ENCODE measurements at regions not wholly inside any gene's neighbourhood (a gene's known extent, or its start where the extent isn't known, plus 50 kb on each side); places are given as distances from the start of the nearest gene placed in this dataset.
"Not testable (repeated sequence)": the region's sequence is repeated elsewhere in the genome, so short reads cannot be mapped to it uniquely, and the experiment has no call there.

DNA sequence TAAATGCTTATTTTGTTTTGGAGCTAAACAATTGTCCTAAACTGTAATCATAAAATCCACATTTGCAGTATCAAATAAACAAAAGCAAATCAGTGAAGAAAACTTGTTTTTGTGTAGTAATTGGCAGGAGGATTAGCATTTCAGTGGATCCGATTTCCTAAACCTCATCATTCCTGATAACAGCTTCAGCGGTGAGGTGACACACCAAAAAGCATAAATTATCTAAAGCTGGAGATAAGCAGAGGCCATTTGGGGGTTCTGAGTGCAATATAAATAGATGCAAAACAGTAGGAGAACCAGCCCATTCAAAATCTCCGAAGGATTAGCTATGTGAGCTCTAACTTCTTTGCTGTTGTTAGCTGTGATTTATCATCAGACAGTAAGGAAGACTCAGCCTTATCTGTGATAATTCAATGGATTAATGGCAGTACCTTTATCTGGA, 235.8 kb downstream of the EPHA7 start:
- no peak overlapping the region for H3K27ac ChIP-seq
- TF ChIP-seq, protein P1, sequence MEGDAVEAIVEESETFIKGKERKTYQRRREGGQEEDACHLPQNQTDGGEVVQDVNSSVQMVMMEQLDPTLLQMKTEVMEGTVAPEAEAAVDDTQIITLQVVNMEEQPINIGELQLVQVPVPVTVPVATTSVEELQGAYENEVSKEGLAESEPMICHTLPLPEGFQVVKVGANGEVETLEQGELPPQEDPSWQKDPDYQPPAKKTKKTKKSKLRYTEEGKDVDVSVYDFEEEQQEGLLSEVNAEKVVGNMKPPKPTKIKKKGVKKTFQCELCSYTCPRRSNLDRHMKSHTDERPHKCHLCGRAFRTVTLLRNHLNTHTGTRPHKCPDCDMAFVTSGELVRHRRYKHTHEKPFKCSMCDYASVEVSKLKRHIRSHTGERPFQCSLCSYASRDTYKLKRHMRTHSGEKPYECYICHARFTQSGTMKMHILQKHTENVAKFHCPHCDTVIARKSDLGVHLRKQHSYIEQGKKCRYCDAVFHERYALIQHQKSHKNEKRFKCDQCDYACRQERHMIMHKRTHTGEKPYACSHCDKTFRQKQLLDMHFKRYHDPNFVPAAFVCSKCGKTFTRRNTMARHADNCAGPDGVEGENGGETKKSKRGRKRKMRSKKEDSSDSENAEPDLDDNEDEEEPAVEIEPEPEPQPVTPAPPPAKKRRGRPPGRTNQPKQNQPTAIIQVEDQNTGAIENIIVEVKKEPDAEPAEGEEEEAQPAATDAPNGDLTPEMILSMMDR (IDR thresholded peaks at IDR 0.05; ENCODE audit: low read depth, low read length, missing control alignments) = no peak
- H3K27me3 ChIP-seq (replicated peaks) = no peaks in the 10 kb centered on the region
- in situ Hi-C loops (cut with HindIII; ENCODE audit: low pct_ligation_motif_present, low sequenced_read_pairs) = no loop called here
- H3K4me3 ChIP-seq (ENCODE audit: low read depth, low read length) = no peak overlapping the region
- DNase-seq = no peak
- no peaks in the 10 kb centered on the region for H3K36me3 ChIP-seq (replicated peaks)

DNA sequence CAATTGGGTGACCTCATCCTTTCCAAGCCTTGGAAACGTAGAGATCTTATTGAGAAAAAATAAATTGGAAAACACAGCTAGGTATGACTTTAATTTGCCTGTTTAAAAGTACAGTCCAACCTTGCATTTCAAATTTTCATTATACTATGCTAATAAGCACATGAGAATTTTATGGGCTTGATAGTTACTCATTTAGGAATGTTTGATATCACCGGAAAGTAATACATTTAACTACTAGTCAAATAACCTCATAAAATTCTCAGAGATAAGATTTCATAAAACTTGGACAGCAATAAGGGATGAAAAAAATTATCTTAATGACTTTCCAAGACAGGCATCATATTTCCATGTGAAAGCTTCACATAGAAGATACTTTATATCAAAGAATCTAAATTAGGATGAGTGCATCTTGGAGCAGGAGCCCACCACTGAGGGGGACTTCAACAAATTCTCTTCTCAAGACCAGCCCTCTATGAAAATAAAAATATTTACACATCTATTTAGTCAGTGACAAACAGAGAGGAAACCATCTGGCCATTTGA, 236.3 kb downstream of the EPHA7 start:
- Histone ChIP-seq H3K27me3 (replicated peaks) (no peaks in the 10 kb centered on the region), H3K27ac (no peak overlapping the region), H3K36me3 (replicated peaks) (no peaks in the 10 kb centered on the region), H3K4me3 (ENCODE audit: low read depth, low read length) (no peak overlapping the region)
- no peak for DNase-seq
- in situ Hi-C loops (cut with HindIII; ENCODE audit: low pct_ligation_motif_present, low sequenced_read_pairs) = no loop called here
- TF ChIP-seq, protein P1 (IDR thresholded peaks at IDR 0.05; ENCODE audit: low read depth, low read length, missing control alignments) = no peak

DNA sequence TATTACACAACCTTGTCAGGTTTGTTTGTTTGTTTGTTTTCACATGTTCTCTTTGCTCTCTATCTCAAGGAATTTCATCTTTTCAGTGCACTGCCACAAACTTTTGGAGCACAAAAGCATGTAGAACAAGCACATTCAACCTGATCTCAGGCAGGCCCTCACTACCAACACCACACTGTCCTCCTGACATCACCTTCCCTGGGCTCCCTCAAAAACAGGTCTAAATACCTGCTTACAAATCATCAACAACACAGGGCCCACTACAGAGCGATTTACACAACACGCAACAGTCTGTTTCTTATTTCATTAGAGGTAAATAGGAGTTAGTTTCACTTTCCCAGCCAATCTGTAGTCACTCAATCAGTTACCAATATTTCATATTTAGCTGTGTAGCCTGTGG, 241.4 kb downstream of the EPHA7 start:
- no peaks in the 10 kb centered on the region for H3K36me3 ChIP-seq (replicated peaks)
- no peak overlapping the region for H3K27ac ChIP-seq
- no peaks in the 10 kb centered on the region for H3K27me3 ChIP-seq (replicated peaks)
- TF ChIP-seq, protein P1 (IDR thresholded peaks at IDR 0.05; ENCODE audit: low read depth, low read length, missing control alignments) = no peak
- in situ Hi-C loops (cut with HindIII; ENCODE audit: low pct_ligation_motif_present, low sequenced_read_pairs) = no loop called here
- H3K4me3 ChIP-seq (ENCODE audit: low read depth, low read length) = no peak overlapping the region
- no peak for DNase-seq

DNA sequence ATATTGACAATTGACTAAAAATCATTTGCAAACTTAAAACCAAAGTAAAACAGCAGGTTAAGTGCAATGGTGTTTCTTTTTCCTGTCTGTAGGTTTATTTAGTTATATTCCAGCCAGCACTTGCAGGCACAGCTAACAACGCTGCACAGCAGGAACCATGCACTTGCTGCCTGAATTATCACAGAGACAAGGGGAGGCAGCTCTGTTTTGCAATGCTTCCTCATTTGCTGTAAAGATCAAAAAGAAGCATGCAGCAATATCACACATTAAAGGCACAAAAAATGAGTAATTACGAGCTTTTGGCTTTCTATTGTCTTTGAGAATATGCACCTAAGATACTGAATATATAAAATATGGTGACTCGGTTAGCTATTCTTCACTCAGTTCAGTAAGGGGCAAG, 241.9 kb downstream of the EPHA7 start:
- TF ChIP-seq, protein P1 (IDR thresholded peaks at IDR 0.05; ENCODE audit: low read depth, low read length, missing control alignments) = no peak
- no peak overlapping the region for H3K4me3 ChIP-seq (ENCODE audit: low read depth, low read length)
- H3K27me3 ChIP-seq (replicated peaks) = no peaks in the 10 kb centered on the region
- H3K36me3 ChIP-seq (replicated peaks) = no peaks in the 10 kb centered on the region
- in situ Hi-C loops (cut with HindIII; ENCODE audit: low pct_ligation_motif_present, low sequenced_read_pairs) = no loop called here
- H3K27ac ChIP-seq = no peak overlapping the region
- DNase-seq = no peak

DNA sequence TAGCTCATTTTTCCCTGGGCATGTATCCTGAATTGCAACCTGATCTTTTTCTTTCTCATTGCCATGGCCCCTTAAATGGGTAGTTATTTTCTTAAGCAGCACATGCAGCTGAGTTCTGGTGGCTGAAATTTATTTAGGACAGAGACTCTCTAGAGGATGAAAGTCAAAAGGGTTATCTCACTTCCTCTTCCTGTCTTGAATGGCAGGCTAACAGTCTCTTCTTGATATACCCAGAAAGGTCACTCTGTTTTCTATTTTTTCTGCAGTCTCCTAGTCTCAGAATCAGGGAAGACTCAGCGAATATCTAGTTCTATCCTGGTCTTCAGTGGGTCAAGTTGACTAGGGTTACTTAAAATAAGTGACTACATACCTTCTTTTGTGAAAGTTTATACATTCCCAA, 243.3 kb downstream of the EPHA7 start:
- H3K4me3 ChIP-seq (ENCODE audit: low read depth, low read length) = no peak overlapping the region

DNA sequence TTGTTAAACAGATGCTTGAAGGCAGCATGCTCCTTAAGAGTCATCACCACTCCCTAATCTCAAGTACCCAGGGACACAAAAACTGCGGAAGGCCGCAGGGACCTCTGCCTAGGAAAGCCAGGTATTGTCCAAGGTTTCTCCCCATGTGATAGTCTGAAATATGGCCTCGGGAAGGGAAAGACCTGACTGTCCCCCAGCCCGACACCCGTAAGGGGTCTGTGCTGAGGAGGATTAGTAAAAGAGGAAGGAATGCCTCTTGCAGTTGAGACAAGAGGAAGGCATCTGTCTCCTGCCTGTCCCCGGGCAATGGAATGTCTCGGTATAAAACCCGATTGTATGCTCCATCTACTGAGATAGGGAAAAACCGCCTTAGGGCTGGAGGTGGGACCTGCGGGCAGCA, 245.8 kb downstream of the EPHA7 start:
- H3K4me3 ChIP-seq (ENCODE audit: low read depth, low read length); DNase-seq; H3K27ac ChIP-seq; in situ Hi-C loops (cut with HindIII; ENCODE audit: low pct_ligation_motif_present, low sequenced_read_pairs); H3K27me3 ChIP-seq (replicated peaks); H3K36me3 ChIP-seq (replicated peaks): not testable (repeated sequence)

More for the DNA sequence above, 243.3 kb downstream of the EPHA7 start:
- no peaks in the 10 kb centered on the region for H3K27me3 ChIP-seq (replicated peaks)
- no peak overlapping the region for H3K27ac ChIP-seq
- H3K36me3 ChIP-seq (replicated peaks) = no peaks in the 10 kb centered on the region
- no peak for DNase-seq
- in situ Hi-C loops (cut with HindIII; ENCODE audit: low pct_ligation_motif_present, low sequenced_read_pairs) = no loop called here
- TF ChIP-seq, protein P1 (IDR thresholded peaks at IDR 0.05; ENCODE audit: low read depth, low read length, missing control alignments) = no peak

Measured in brain microvascular endothelial cell (primary cell).